MM.1S (cell line): ENCODE measurements at regions not wholly inside any gene's neighbourhood (a gene's known extent, or its start where the extent isn't known, plus 50 kb on each side); places are given as distances from the start of the nearest gene placed in this dataset.

ENCODE experiments used
- DNase-seq: peaks from one replicate; pipeline ENCODE4 v3.0.0-alpha.2; 2015
- H2AFZ ChIP-seq: fragments of 300-600 bp; sonication (generic); 2 replicates; pipeline ENCODE4 v1.6.0; 2016; ENCODE audit warnings: antibody characterized with exemption, low read length
- H3F3A ChIP-seq: fragments of 300-600 bp; sonication (generic); 2 replicates; pipeline ENCODE4 v1.6.1; 2016; ENCODE audit warnings: mild to moderate bottlenecking, antibody characterized with exemption, low read length, moderate library complexity, mixed read lengths; ENCODE audit not compliant: insufficient read depth
- H3K27ac ChIP-seq: fragments of 300-600 bp; sonication (generic); 2 replicates; pipeline ENCODE4 v1.5.1; 2016; ENCODE audit warnings: mild to moderate bottlenecking, low read length
- H3K27me3 ChIP-seq: fragments of 300-600 bp; sonication (generic); replicated peaks from 2 replicates; pipeline ENCODE4 v1.6.0; 2016; ENCODE audit warnings: low read length; ENCODE audit not compliant: insufficient read depth
- H3K36me3 ChIP-seq: fragments of 300-600 bp; sonication (generic); replicated peaks from 2 replicates; pipeline ENCODE4 v1.6.1; 2016; ENCODE audit warnings: mild to moderate bottlenecking, low read length, mixed read lengths; ENCODE audit not compliant: insufficient read depth
- H3K4me1 ChIP-seq: fragments of 300-600 bp; sonication (generic); 2 replicates; pipeline ENCODE4 v1.6.1; 2016; ENCODE audit warnings: low read length, mixed read lengths
- H3K4me2 ChIP-seq: fragments of 300-600 bp; sonication (generic); 2 replicates; pipeline ENCODE4 v1.6.0; 2016; ENCODE audit warnings: low read depth, low read length
- H3K4me3 ChIP-seq: fragments of 300-600 bp; sonication (generic); 2 replicates; pipeline ENCODE4 v1.5.1; 2016; ENCODE audit warnings: low read length, mixed read lengths
- H3K79me2 ChIP-seq: fragments of 300-600 bp; sonication (generic); 2 replicates; pipeline ENCODE4 v1.6.1; 2016; ENCODE audit warnings: mixed run types, low read length, mixed read lengths
- H3K9ac ChIP-seq: fragments of 300-600 bp; sonication (generic); 2 replicates; pipeline ENCODE4 v1.6.1; 2016; ENCODE audit warnings: low read length, mixed read lengths
- H3K9me2 ChIP-seq: fragments of 300-600 bp; sonication (generic); replicated peaks from 2 replicates; pipeline ENCODE4 v1.6.1; 2016; ENCODE audit warnings: mild to moderate bottlenecking, low read length, mixed read lengths; ENCODE audit not compliant: insufficient read depth
- H3K9me3 ChIP-seq: fragments of 300-600 bp; sonication (generic); replicated peaks from 2 replicates; pipeline ENCODE4 v1.6.1; 2016; ENCODE audit warnings: mild to moderate bottlenecking, low read length, mixed read lengths; ENCODE audit not compliant: insufficient read depth
- H4K20me1 ChIP-seq: fragments of 300-600 bp; sonication (generic); 2 replicates; pipeline ENCODE4 v1.6.1; 2016; ENCODE audit warnings: mild to moderate bottlenecking, low read length, moderate library complexity, mixed read lengths; ENCODE audit not compliant: insufficient read depth
- CTCF ChIP-seq: fragments of 300-600 bp; sonication (generic); IDR thresholded peaks from 2 replicates; pipeline ENCODE4 v1.5.1; 2016; ENCODE audit warnings: antibody characterized with exemption, low read length, mixed read lengths
- EZH2 ChIP-seq: fragments of 300-600 bp; sonication (generic); optimal IDR thresholded peaks from 2 replicates; pipeline ENCODE3; 2017; ENCODE audit warnings: low read depth, mild to moderate bottlenecking, antibody characterized with exemption, low read length, mixed read lengths
- EZH2phosphoT487 ChIP-seq: fragments of 300-600 bp; sonication (generic); IDR thresholded peaks from 2 replicates; pipeline ENCODE4 v1.6.1; 2018; ENCODE audit warnings: antibody characterized with exemption, low read length

- no peaks in the 10 kb centered on the region for H3K36me3 ChIP-seq
- no peaks in the 10 kb centered on the region for H4K20me1 ChIP-seq
- no peaks in the 10 kb centered on the region for H3K79me2 ChIP-seq
- H3K9me3 ChIP-seq = no peaks in the 10 kb centered on the region
- TF ChIP-seq EZH2phosphoT487 (no peak), EZH2 (no peak), CTCF (no peak)
- no peaks in the 10 kb centered on the region for H3F3A ChIP-seq
- no peak overlapping the region for H2AFZ ChIP-seq
- no peak overlapping the region for H3K4me3 ChIP-seq
- no peaks in the 10 kb centered on the region for H3K4me1 ChIP-seq
- H3K9ac ChIP-seq = no peak overlapping the region
- no peaks in the 10 kb centered on the region for H3K27me3 ChIP-seq
- no peak overlapping the region for H3K27ac ChIP-seq
- H3K9me2 ChIP-seq = no peaks in the 10 kb centered on the region
- no peak overlapping the region for H3K4me2 ChIP-seq
- no peak for DNase-seq
Measured at GRCh38 chr2:121855510-121855909, 100.1 kb downstream of the TSN start.

GRCh38 chr2:121856360-121856759 lies 100.9 kb downstream of the TSN start:
- Histone ChIP-seq H3F3A (no peaks in the 10 kb centered on the region), H3K9ac (no peak overlapping the region), H3K36me3 (no peaks in the 10 kb centered on the region), H3K4me3 (no peak overlapping the region), H3K27ac (no peak overlapping the region), H3K4me2 (no peak overlapping the region), H2AFZ (no peak overlapping the region), H3K27me3 (no peaks in the 10 kb centered on the region), H3K9me2 (no peaks in the 10 kb centered on the region), H3K9me3 (no peaks in the 10 kb centered on the region), H3K79me2 (no peaks in the 10 kb centered on the region), H3K4me1 (no peaks in the 10 kb centered on the region), H4K20me1 (no peaks in the 10 kb centered on the region)
- no peak for TF ChIP-seq EZH2
- TF ChIP-seq EZH2phosphoT487 = no peak
- TF ChIP-seq CTCF = no peak
- DNase-seq = no peak

- Histone ChIP-seq H3K9me2 (no peaks in the 10 kb centered on the region), H3K9me3 (no peaks in the 10 kb centered on the region), H3K9ac (no peak overlapping the region), H3K36me3 (no peaks in the 10 kb centered on the region), H3K79me2 (no peaks in the 10 kb centered on the region), H4K20me1 (no peaks in the 10 kb centered on the region), H3F3A (no peaks in the 10 kb centered on the region), H2AFZ (no peak overlapping the region), H3K27me3 (no peaks in the 10 kb centered on the region), H3K4me1 (no peaks in the 10 kb centered on the region), H3K27ac (no peak overlapping the region), H3K4me3 (no peak overlapping the region), H3K4me2 (no peak overlapping the region)
- no peak for DNase-seq
- TF ChIP-seq EZH2phosphoT487 (no peak), EZH2 (no peak), CTCF (no peak)
Measured at GRCh38 chr2:121858369-121858768, 102.9 kb downstream of the TSN start.
